ENCODE measurements at regions not wholly inside any gene's neighbourhood (a gene's known extent, or its start where the extent isn't known, plus 50 kb on each side); places are given as distances from the start of the nearest gene placed in this dataset.

GRCh38 chr12:24393071-24393470, 443.6 kb upstream of the SOX5 start:
- H2AFZ ChIP-seq (ENCODE audit: insufficient read depth, low read depth, low read length, poor library complexity, severe bottlenecking) = no peak overlapping the region
- Mint-ChIP-seq H3K9me3 (ENCODE audit: insufficient read depth) (peaks cover 13% of the 10 kb centered on the region), H3K27me3 (no peaks in the 10 kb centered on the region), H3K27ac (no peak overlapping the region), H3K4me3 (no peak overlapping the region), H3K4me1 (peaks cover 11% of the 10 kb centered on the region)
- no peak overlapping the region for H3K9ac ChIP-seq (ENCODE audit: low read length)
- no peaks in the 10 kb centered on the region for H3K79me2 ChIP-seq (ENCODE audit: control insufficient read depth, insufficient read depth, low read length)
- ChIA-PET POLR2A (no interaction called here), CTCF (no interaction called here)
- H3K36me3 ChIP-seq (replicated peaks in 1 of 2; ENCODE audit: control extremely low read depth in 1 of 2, control insufficient read depth in 1 of 2, extremely low read depth in 1 of 2, insufficient read depth in 2 of 2, low read length in 1 of 2) = no peaks in the 10 kb centered on the region
- no peak for TF ChIP-seq CTCF (IDR thresholded peaks at IDR 0.05)
- no peak overlapping the region for H3K27ac ChIP-seq (ENCODE audit: low read length in 2 of 2)
- DNase-seq (no peak), ATAC-seq (ENCODE audit: low read depth) (no peak)
- intact Hi-C loops (cut with micrococcal nuclease) = no loop called here
- H4K20me1 ChIP-seq (ENCODE audit: control insufficient read depth, insufficient read depth, low read length, poor library complexity, severe bottlenecking) = no peaks in the 10 kb centered on the region
- no peak overlapping the region for H3K4me2 ChIP-seq (replicated peaks; ENCODE audit: low read depth, low read length, poor library complexity, severe bottlenecking)
- H3K27me3 ChIP-seq (replicated peaks in 1 of 4; ENCODE audit: control extremely low read depth in 1 of 4, control insufficient read depth in 3 of 4, insufficient read depth in 4 of 4, low read length in 3 of 4) = no peaks in the 10 kb centered on the region
- peaks cover 0 to 24% (median 4%) of the 10 kb centered on the region in 3 donors for H3K9me3 ChIP-seq (ENCODE audit: control extremely low read depth in 1 of 3, control insufficient read depth in 2 of 3, insufficient read depth in 1 of 3, low read length in 2 of 3)
- H3K4me3 ChIP-seq (ENCODE audit: control extremely low read depth in 1 of 5, extremely low read depth in 1 of 5, insufficient read depth in 1 of 5, low read depth in 2 of 5, low read length in 4 of 5) = no peak overlapping the region
- 100% methylated on average over 1 of the region's 2 CpGs for WGBS (ENCODE audit: insufficient coverage)
- H3K4me1 ChIP-seq (ENCODE audit: control insufficient read depth in 2 of 2, insufficient read depth in 2 of 2, low read length in 2 of 2) = peaks cover 0 to 1% of the 10 kb centered on the region in 2 donors

- DNase-seq (no peak), ATAC-seq (ENCODE audit: low read depth) (no peak)
- Histone ChIP-seq H3K4me3 (ENCODE audit: control extremely low read depth in 1 of 5, extremely low read depth in 1 of 5, insufficient read depth in 1 of 5, low read depth in 2 of 5, low read length in 4 of 5) (no peak overlapping the region), H3K4me1 (ENCODE audit: control insufficient read depth in 2 of 2, insufficient read depth in 2 of 2, low read length in 2 of 2) (no peaks in the 10 kb centered on the region), H3K79me2 (ENCODE audit: control insufficient read depth, insufficient read depth, low read length) (no peaks in the 10 kb centered on the region), H3K9ac (ENCODE audit: low read length) (no peak overlapping the region), H3K4me2 (replicated peaks; ENCODE audit: low read depth, low read length, poor library complexity, severe bottlenecking) (no peak overlapping the region), H4K20me1 (ENCODE audit: control insufficient read depth, insufficient read depth, low read length, poor library complexity, severe bottlenecking) (no peaks in the 10 kb centered on the region), H2AFZ (ENCODE audit: insufficient read depth, low read depth, low read length, poor library complexity, severe bottlenecking) (no peak overlapping the region), H3K27ac (ENCODE audit: low read length in 2 of 2) (no peak overlapping the region), H3K36me3 (replicated peaks in 1 of 2; ENCODE audit: control extremely low read depth in 1 of 2, control insufficient read depth in 1 of 2, extremely low read depth in 1 of 2, insufficient read depth in 2 of 2, low read length in 1 of 2) (no peaks in the 10 kb centered on the region), H3K27me3 (replicated peaks in 1 of 4; ENCODE audit: control extremely low read depth in 1 of 4, control insufficient read depth in 3 of 4, insufficient read depth in 4 of 4, low read length in 3 of 4) (no peaks in the 10 kb centered on the region), H3K9me3 (ENCODE audit: control extremely low read depth in 1 of 3, control insufficient read depth in 2 of 3, insufficient read depth in 1 of 3, low read length in 2 of 3) (peaks cover 0 to 24% (median 4%) of the 10 kb centered on the region in 3 donors)
- POLR2A ChIA-PET = no interaction called here
- H3K4me1 Mint-ChIP-seq = peaks cover 11% of the 10 kb centered on the region
- CTCF ChIA-PET = no interaction called here
- intact Hi-C loops (cut with micrococcal nuclease) = no loop called here
- TF ChIP-seq CTCF (IDR thresholded peaks at IDR 0.05) (no peak), EZH2 (IDR thresholded peaks at IDR 0.05; ENCODE audit: borderline replicate concordance, insufficient read depth, low read depth, low read length, poor library complexity, severe bottlenecking) (no peak)
- no peaks in the 10 kb centered on the region for H3K27me3 Mint-ChIP-seq
- H3K4me3 Mint-ChIP-seq = no peak overlapping the region
- WGBS (ENCODE audit: insufficient coverage) = no CpG with 5 or more reads among the region's 1 CpG
- peaks cover 13% of the 10 kb centered on the region for H3K9me3 Mint-ChIP-seq (ENCODE audit: insufficient read depth)
- H3K27ac Mint-ChIP-seq = no peak overlapping the region
These were observed 439.9 kb upstream of the SOX5 start for GRCh38 chr12:24389394-24389793.
